K562 (cell line): ENCODE measurements at regions not wholly inside any gene's neighbourhood (a gene's known extent, or its start where the extent isn't known, plus 50 kb on each side); places are given as distances from the start of the nearest gene placed in this dataset.
"Not testable (repeated sequence)": the region's sequence is repeated elsewhere in the genome, so short reads cannot be mapped to it uniquely, and the experiment has no call there.

Experiments
- ATAC-seq: fragments of 200-7000 bp; cut with Tn5 transposase; 3 replicates; pipeline ENCODE4 v1.9.1; 2020; ENCODE audit warnings: moderate library complexity
- BruUV-seq: library from RNA; stranded (reverse); fragments of 400-500 nt; replicated peaks from 2 replicates; lab custom pipeline; 2021; lab: Mats Ljungman, UMichigan
- CTCF ChIA-PET: fragments of 300-600 bp; formaldehyde crosslinking; extraction: SDS; loops from one replicate; lab custom pipeline; 2021; ENCODE audit warnings: low intra/inter-chr PET ratio; lab: Yijun Ruan, JAX
- POLR2A ChIA-PET: fragments of 300-600, 350-650 bp; sonication (Branson Sonifier 250); formaldehyde crosslinking; extraction: SDS; loops from one replicate; lab custom pipeline; 2021; ENCODE audit warnings: antibody characterized with exemption, inconsistent platforms; lab: Yijun Ruan, JAX
- DNase-seq, 4 experiments: peaks; one replicate each; pipeline versions ENCODE4 v3.0.0 to v3.0.0-alpha.2; 2011 to 2018; ENCODE audit warnings: low spot score in 3 of 4, mixed read lengths in 3 of 4; ENCODE audit errors: extremely low read depth in 1 of 4
- FAIRE-seq: peaks from 2 replicates; lab custom pipeline; 2011; peaks lifted over from hg19 to GRCh38; lab: Jason Lieb, UNC
- H2AFZ ChIP-seq: 2 replicates; pipeline ENCODE4 v1.6.0; 2011; ENCODE audit warnings: low read depth, low read length, control low read depth, inconsistent platforms
- H3K27ac ChIP-seq: fragments of 200-600 bp; 3 replicates; pipeline ENCODE4 v1.8.0; 2011; ENCODE audit warnings: low read depth, mild to moderate bottlenecking, control low read depth, inconsistent platforms, low read length, moderate library complexity, mixed read lengths; ENCODE audit errors: extremely low read depth
- H3K27me3 ChIP-seq, 2 experiments: fragments of 300-600 bp in 1 of 2; 2 replicates in 1 of 2; 3 replicates in 1 of 2; pipeline versions ENCODE4 v1.6.0 to v1.8.0; 2011; ENCODE audit warnings: inconsistent platforms in 2 of 2, low read length in 2 of 2, mild to moderate bottlenecking in 1 of 2, mixed read lengths in 1 of 2, moderate library complexity in 1 of 2; ENCODE audit not compliant: control insufficient read depth in 2 of 2, insufficient read depth in 2 of 2
- H3K36me3 ChIP-seq: fragments of 300-600 bp; 3 replicates; pipeline ENCODE4 v1.8.0; 2011; ENCODE audit warnings: mild to moderate bottlenecking, low read length, inconsistent platforms; ENCODE audit not compliant: control insufficient read depth, insufficient read depth
- H3K4me1 ChIP-seq, 2 experiments: fragments of 200-600 bp in 1 of 2; replicated peaks in 1 of 2; 2 replicates in 1 of 2; 3 replicates in 1 of 2; pipeline versions ENCODE4 v1.5.1 to v1.8.0; 2011; ENCODE audit warnings: inconsistent platforms in 2 of 2, low read length in 2 of 2, mild to moderate bottlenecking in 1 of 2, mixed read lengths in 1 of 2, moderate library complexity in 1 of 2; ENCODE audit not compliant: control insufficient read depth in 2 of 2, insufficient read depth in 2 of 2
- H3K4me2 ChIP-seq: 2 replicates; pipeline ENCODE4 v1.6.1; 2011; ENCODE audit warnings: low read length, control low read depth, inconsistent platforms, mixed read lengths; ENCODE audit not compliant: insufficient read depth
- H3K4me3 ChIP-seq: fragments of 200-600 bp; sonication (generic), shearing (Covaris generic); 2 replicates; pipeline ENCODE4 v1.5.1; 2016; ENCODE audit warnings: control low read depth, inconsistent platforms
- H3K79me2 ChIP-seq: fragments of 200-600 bp; 3 replicates; pipeline ENCODE4 v1.8.0; 2011; ENCODE audit warnings: low read length, inconsistent platforms; ENCODE audit not compliant: control insufficient read depth, insufficient read depth
- H3K9ac ChIP-seq, 2 experiments: 2 replicates each; pipeline versions ENCODE4 v1.6.0 to v1.6.1; 2011; ENCODE audit warnings: low read depth in 2 of 2, low read length in 2 of 2, control low read depth in 1 of 2, inconsistent platforms in 1 of 2, mild to moderate bottlenecking in 1 of 2, mixed read lengths in 1 of 2; ENCODE audit not compliant: insufficient read depth in 1 of 2
- H3K9me1 ChIP-seq: one replicate; pipeline ENCODE4 v1.6.0; 2011; ENCODE audit warnings: inconsistent platforms, mild to moderate bottlenecking, low read length, moderate library complexity; ENCODE audit not compliant: control insufficient read depth, insufficient read depth
- H3K9me3 ChIP-seq: replicated peaks from 2 replicates; pipeline ENCODE4 v1.5.1; 2011; ENCODE audit warnings: low read depth, low read length, inconsistent platforms; ENCODE audit not compliant: control insufficient read depth, insufficient read depth
- H4K20me1 ChIP-seq: replicated peaks from 2 replicates; pipeline ENCODE4 v1.6.1; 2011; ENCODE audit warnings: low read length, inconsistent platforms, mixed read lengths; ENCODE audit not compliant: control insufficient read depth, insufficient read depth
- ARID1B ChIP-seq: fragments of 450-650 bp; IDR thresholded peaks from 2 replicates; pipeline ENCODE4 v1.6.1; 2016; ENCODE audit warnings: antibody characterized with exemption, mild to moderate bottlenecking, inconsistent platforms
- ATF6 ChIP-seq: sonication (generic); formaldehyde crosslinking; IDR thresholded peaks from 2 replicates; pipeline ENCODE4 v1.4.0; 2020; ENCODE audit warnings: mild to moderate bottlenecking, missing genetic modification reagents
- BMI1 ChIP-seq: fragments of 150-350 bp; IDR thresholded peaks from 2 replicates; pipeline ENCODE4 v1.6.1; 2014; ENCODE audit warnings: low read length
- BRCA1 ChIP-seq, 2 experiments: fragments of 450-650 bp in 1 of 2; sonication (generic) in 1 of 2; formaldehyde crosslinking in 1 of 2; IDR thresholded peaks; 2 replicates each; pipeline versions ENCODE4 v1.5.0 to v1.6.1; 2017 to 2020; ENCODE audit warnings: mild to moderate bottlenecking in 1 of 2, missing genetic modification reagents in 1 of 2
- CEBPG ChIP-seq, 3 experiments: fragments of 200-800 bp in 1 of 3; sonication (Bioruptor generic) in 1 of 3; sonication (generic) in 1 of 3; formaldehyde crosslinking in 1 of 3; IDR thresholded peaks in 2 of 3; conservative IDR thresholded peaks in 1 of 3; 2 replicates each; pipeline versions ENCODE4 v1.6.1 to v1.8.0; 2016 to 2022; ENCODE audit warnings: missing compliant biosample characterization in 2 of 3, missing genetic modification characterization in 2 of 3, mild to moderate bottlenecking in 1 of 3, missing genetic modification reagents in 1 of 3
- HDAC1 ChIP-seq, 2 experiments: fragments of 450-650 bp; IDR thresholded peaks; 2 replicates each; pipeline ENCODE4 v1.6.1; 2016 to 2017; ENCODE audit warnings: inconsistent platforms in 1 of 2, mild to moderate bottlenecking in 1 of 2, moderate library complexity in 1 of 2
- THRB ChIP-seq: fragments of 450-650 bp; formaldehyde crosslinking; conservative IDR thresholded peaks from 2 replicates; pipeline ENCODE4 v1.4.0; 2022; ENCODE audit warnings: mild to moderate bottlenecking, missing genetic modification characterization
- TRIM25 ChIP-seq: fragments of 450-650 bp; IDR thresholded peaks from 2 replicates; pipeline ENCODE4 v1.7.0; 2016; ENCODE audit warnings: borderline replicate concordance
- TSC22D4 ChIP-seq: fragments of 450-650 bp; IDR thresholded peaks from 2 replicates; pipeline ENCODE4 v1.6.1; 2016; ENCODE audit warnings: missing genetic modification characterization, missing biosample characterization, control low read depth
- WGBS: fragments of 100-300 bp; shearing (Covaris generic); methylation state at CpG from one replicate; pipeline ENCODE4 v1.1.6; 2016; ENCODE audit warnings: low coverage, mixed read lengths; ENCODE audit not compliant: insufficient coverage; ENCODE audit errors: missing lambda C conversion rate; 5-methylcytosine and 5-hydroxymethylcytosine counted together
- in situ Hi-C: fragments of 300-500 bp; cut with MboI; formaldehyde crosslinking; loops from 4 replicates; pipeline ENCODE4 v1.15.0; 2018; ENCODE audit warnings: inconsistent platforms, mixed read lengths
- intact Hi-C: fragments of 100-400 bp; cut with micrococcal nuclease; formaldehyde crosslinking; loops from 2 replicates; pipeline ENCODE4 v1.14.2; 2022
- TF ChIP-seq, protein P1 (sequence below): IDR thresholded peaks from 2 replicates; pipeline ENCODE4 v1.6.1; 2016; ENCODE audit warnings: missing genetic modification characterization, missing compliant biosample characterization

DNA sequence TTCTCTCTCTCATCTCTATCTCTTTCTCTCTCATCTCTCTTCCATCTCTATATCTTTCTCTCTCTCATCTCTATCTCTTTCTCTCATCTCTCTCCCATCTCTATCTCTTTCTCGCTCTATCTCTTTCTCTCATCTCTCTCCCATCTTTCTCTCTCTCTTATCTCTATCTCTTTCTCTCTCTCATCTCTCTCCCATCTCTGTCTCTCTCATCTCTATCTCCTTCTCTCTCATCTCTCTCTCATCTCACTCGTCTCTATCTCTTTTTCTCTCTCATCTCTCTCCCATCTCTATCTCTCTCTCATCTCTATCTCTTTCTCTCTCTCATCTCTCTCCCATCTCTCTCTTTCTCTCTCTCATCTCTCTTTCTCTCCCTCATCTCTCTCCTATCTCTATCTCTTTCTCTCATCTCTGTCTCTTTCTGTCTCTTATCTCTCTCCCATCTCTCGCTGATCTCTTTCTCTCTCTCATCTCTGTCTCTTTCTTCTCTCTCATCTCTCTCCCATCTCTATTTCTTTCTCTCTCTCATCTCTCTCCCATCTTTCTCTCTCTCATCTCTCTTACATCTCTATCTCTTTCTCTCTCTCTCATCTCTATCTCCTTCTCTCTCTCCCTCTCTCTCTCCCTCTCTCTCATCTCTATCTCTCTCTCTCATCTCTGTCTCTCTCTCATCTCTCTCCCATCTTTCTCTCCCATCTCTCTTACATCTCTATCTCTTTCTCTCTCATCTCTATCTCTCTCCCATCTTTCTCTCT, 388.7 kb downstream of the NPHP4 start (continued):
- TF ChIP-seq THRB (CRISPR knock-in tag) (0 out of 2 replicates have a peak, but pooled peaks have one; percentile 22), CEBPG (CRISPR knock-in tag; IDR thresholded peaks at IDR 0.05) (no peak), CEBPG (tag; conservative IDR thresholded peaks at IDR 0.05 in 1 of 2, IDR thresholded peaks at IDR 0.05 in 1 of 2) (no peak), HDAC1 (IDR thresholded peaks at IDR 0.05) (no peak), ARID1B (no peak), TSC22D4 (tag) (no peak), TRIM25 (no peak), ATF6 (CRISPR knock-in tag) (no peak), BMI1 (no peak), BRCA1 (IDR thresholded peaks at IDR 0.05) (no peak), BRCA1 (CRISPR knock-in tag; IDR thresholded peaks at IDR 0.05) (no peak)
- TF ChIP-seq, protein P1, sequence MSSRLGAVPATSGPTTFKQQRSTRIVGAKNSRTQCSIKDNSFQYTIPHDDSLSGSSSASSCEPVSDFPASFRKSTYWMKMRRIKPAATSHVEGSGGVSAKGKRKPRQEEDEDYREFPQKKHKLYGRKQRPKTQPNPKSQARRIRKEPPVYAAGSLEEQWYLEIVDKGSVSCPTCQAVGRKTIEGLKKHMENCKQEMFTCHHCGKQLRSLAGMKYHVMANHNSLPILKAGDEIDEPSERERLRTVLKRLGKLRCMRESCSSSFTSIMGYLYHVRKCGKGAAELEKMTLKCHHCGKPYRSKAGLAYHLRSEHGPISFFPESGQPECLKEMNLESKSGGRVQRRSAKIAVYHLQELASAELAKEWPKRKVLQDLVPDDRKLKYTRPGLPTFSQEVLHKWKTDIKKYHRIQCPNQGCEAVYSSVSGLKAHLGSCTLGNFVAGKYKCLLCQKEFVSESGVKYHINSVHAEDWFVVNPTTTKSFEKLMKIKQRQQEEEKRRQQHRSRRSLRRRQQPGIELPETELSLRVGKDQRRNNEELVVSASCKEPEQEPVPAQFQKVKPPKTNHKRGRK = peak; percentile 74

GRCh38 chr1:5602718-5603117, 389.5 kb downstream of the NPHP4 start:
- peak; percentile 29 for FAIRE-seq
- H3K79me2 ChIP-seq, CTCF ChIA-PET, H3K27ac ChIP-seq, H3K36me3 ChIP-seq, in situ Hi-C loops, ATAC-seq, intact Hi-C loops, H3K9me1 ChIP-seq, H3K27me3 ChIP-seq, H2AFZ ChIP-seq, H4K20me1 ChIP-seq, DNase-seq, H3K4me3 ChIP-seq, BruUV-seq, H3K9ac ChIP-seq, H3K9me3 ChIP-seq, H3K4me2 ChIP-seq, H3K4me1 ChIP-seq: not testable (repeated sequence)
- 0% methylated on average over 5 of the region's 5 CpGs for WGBS
- POLR2A ChIA-PET = interaction anchor here (1.0 kb wide), 1 partner anchor 17 kb away, joined by 3 read pairs; no protein-coding TSS in a partner anchor
